MM.1S (cell line): ENCODE measurements at regions not wholly inside any gene's neighbourhood (a gene's known extent, or its start where the extent isn't known, plus 50 kb on each side); places are given as distances from the start of the nearest gene placed in this dataset.
"Not testable (repeated sequence)": the region's sequence is repeated elsewhere in the genome, so short reads cannot be mapped to it uniquely, and the experiment has no call there.

ENCODE experiments used
- DNase-seq: peaks from one replicate; pipeline ENCODE4 v3.0.0-alpha.2; 2015
- H2AFZ ChIP-seq: fragments of 300-600 bp; sonication (generic); 2 replicates; pipeline ENCODE4 v1.6.0; 2016; ENCODE audit warnings: antibody characterized with exemption, low read length
- H3F3A ChIP-seq: fragments of 300-600 bp; sonication (generic); 2 replicates; pipeline ENCODE4 v1.6.1; 2016; ENCODE audit warnings: mild to moderate bottlenecking, antibody characterized with exemption, low read length, moderate library complexity, mixed read lengths; ENCODE audit not compliant: insufficient read depth
- H3K27ac ChIP-seq: fragments of 300-600 bp; sonication (generic); 2 replicates; pipeline ENCODE4 v1.5.1; 2016; ENCODE audit warnings: mild to moderate bottlenecking, low read length
- H3K27me3 ChIP-seq: fragments of 300-600 bp; sonication (generic); replicated peaks from 2 replicates; pipeline ENCODE4 v1.6.0; 2016; ENCODE audit warnings: low read length; ENCODE audit not compliant: insufficient read depth
- H3K36me3 ChIP-seq: fragments of 300-600 bp; sonication (generic); replicated peaks from 2 replicates; pipeline ENCODE4 v1.6.1; 2016; ENCODE audit warnings: mild to moderate bottlenecking, low read length, mixed read lengths; ENCODE audit not compliant: insufficient read depth
- H3K4me1 ChIP-seq: fragments of 300-600 bp; sonication (generic); 2 replicates; pipeline ENCODE4 v1.6.1; 2016; ENCODE audit warnings: low read length, mixed read lengths
- H3K4me2 ChIP-seq: fragments of 300-600 bp; sonication (generic); 2 replicates; pipeline ENCODE4 v1.6.0; 2016; ENCODE audit warnings: low read depth, low read length
- H3K4me3 ChIP-seq: fragments of 300-600 bp; sonication (generic); 2 replicates; pipeline ENCODE4 v1.5.1; 2016; ENCODE audit warnings: low read length, mixed read lengths
- H3K79me2 ChIP-seq: fragments of 300-600 bp; sonication (generic); 2 replicates; pipeline ENCODE4 v1.6.1; 2016; ENCODE audit warnings: mixed run types, low read length, mixed read lengths
- H3K9ac ChIP-seq: fragments of 300-600 bp; sonication (generic); 2 replicates; pipeline ENCODE4 v1.6.1; 2016; ENCODE audit warnings: low read length, mixed read lengths
- H3K9me2 ChIP-seq: fragments of 300-600 bp; sonication (generic); replicated peaks from 2 replicates; pipeline ENCODE4 v1.6.1; 2016; ENCODE audit warnings: mild to moderate bottlenecking, low read length, mixed read lengths; ENCODE audit not compliant: insufficient read depth
- H3K9me3 ChIP-seq: fragments of 300-600 bp; sonication (generic); replicated peaks from 2 replicates; pipeline ENCODE4 v1.6.1; 2016; ENCODE audit warnings: mild to moderate bottlenecking, low read length, mixed read lengths; ENCODE audit not compliant: insufficient read depth
- H4K20me1 ChIP-seq: fragments of 300-600 bp; sonication (generic); 2 replicates; pipeline ENCODE4 v1.6.1; 2016; ENCODE audit warnings: mild to moderate bottlenecking, low read length, moderate library complexity, mixed read lengths; ENCODE audit not compliant: insufficient read depth
- CTCF ChIP-seq: fragments of 300-600 bp; sonication (generic); IDR thresholded peaks from 2 replicates; pipeline ENCODE4 v1.5.1; 2016; ENCODE audit warnings: antibody characterized with exemption, low read length, mixed read lengths
- EZH2 ChIP-seq: fragments of 300-600 bp; sonication (generic); optimal IDR thresholded peaks from 2 replicates; pipeline ENCODE3; 2017; ENCODE audit warnings: low read depth, mild to moderate bottlenecking, antibody characterized with exemption, low read length, mixed read lengths
- EZH2phosphoT487 ChIP-seq: fragments of 300-600 bp; sonication (generic); IDR thresholded peaks from 2 replicates; pipeline ENCODE4 v1.6.1; 2018; ENCODE audit warnings: antibody characterized with exemption, low read length

- peaks cover 20% of the 10 kb centered on the region for H3K4me1 ChIP-seq
- H2AFZ ChIP-seq: no peak overlapping the region
- H3K4me3 ChIP-seq: no peak overlapping the region
- H3K27ac ChIP-seq: no peak overlapping the region
- H3K9me2 ChIP-seq: no peaks in the 10 kb centered on the region
- H3K27me3 ChIP-seq: no peaks in the 10 kb centered on the region
- TF ChIP-seq EZH2phosphoT487: no peak
- TF ChIP-seq EZH2: no peak
- TF ChIP-seq CTCF: no peak
- no peaks in the 10 kb centered on the region for H3K36me3 ChIP-seq
- no peaks in the 10 kb centered on the region for H3K79me2 ChIP-seq
- H3F3A ChIP-seq: peaks cover 20% of the 10 kb centered on the region
- H4K20me1 ChIP-seq: no peaks in the 10 kb centered on the region
- H3K9ac ChIP-seq: no peak overlapping the region
- no peak for DNase-seq
- H3K4me2 ChIP-seq: no peak overlapping the region
- no peaks in the 10 kb centered on the region for H3K9me3 ChIP-seq
Measured at GRCh38 chr15:89003865-89004725, 84.2 kb upstream of the ABHD2 start.

DNA sequence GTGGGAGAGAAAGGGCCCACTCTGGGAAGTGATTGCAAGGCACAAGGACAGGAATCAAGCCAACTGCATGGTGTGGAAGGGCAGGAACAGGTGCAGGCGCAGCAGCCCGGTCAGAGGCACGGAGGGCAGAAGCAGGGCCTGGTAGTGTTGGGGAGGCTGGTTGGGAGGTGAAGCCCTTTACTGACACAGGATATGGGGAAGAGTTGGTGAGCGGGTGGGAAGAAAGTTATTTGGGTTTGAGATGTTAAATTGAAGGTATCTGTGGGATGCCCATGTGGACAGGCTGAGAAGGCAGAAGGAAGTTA, 83.6 kb upstream of the ABHD2 start:
- no peak overlapping the region for H3K9ac ChIP-seq
- TF ChIP-seq CTCF: no peak
- no peak for TF ChIP-seq EZH2phosphoT487
- no peak for TF ChIP-seq EZH2
- no peaks in the 10 kb centered on the region for H3K27me3 ChIP-seq
- DNase-seq: no peak
- no peaks in the 10 kb centered on the region for H4K20me1 ChIP-seq
- H3K79me2 ChIP-seq: no peaks in the 10 kb centered on the region
- no peaks in the 10 kb centered on the region for H3K9me2 ChIP-seq
- peaks cover 20% of the 10 kb centered on the region for H3F3A ChIP-seq
- no peak overlapping the region for H3K4me3 ChIP-seq
- H3K36me3 ChIP-seq: no peaks in the 10 kb centered on the region
- H3K4me2 ChIP-seq: no peak overlapping the region
- peaks cover 19% of the 10 kb centered on the region for H3K4me1 ChIP-seq
- H3K27ac ChIP-seq: no peak overlapping the region
- no peak overlapping the region for H2AFZ ChIP-seq
- H3K9me3 ChIP-seq: no peaks in the 10 kb centered on the region

DNA sequence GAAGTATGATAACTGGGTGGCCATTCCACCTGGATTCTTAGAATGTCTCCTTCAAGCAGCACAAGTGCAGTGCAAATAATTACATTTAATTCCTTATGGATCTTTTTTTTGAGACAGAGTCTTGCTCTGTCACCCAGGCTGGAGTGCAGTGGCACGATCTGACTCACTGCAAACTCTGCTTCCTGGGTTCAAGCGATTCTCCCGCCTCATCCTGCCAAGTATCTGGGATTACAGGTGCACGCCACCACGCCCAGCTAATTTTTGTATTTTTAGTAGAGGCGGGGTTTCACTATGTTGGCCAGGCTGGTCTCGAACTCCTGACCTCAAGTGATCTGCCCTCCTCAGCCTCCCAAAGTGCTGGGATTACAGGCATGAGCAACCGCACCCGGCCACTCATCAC, 80.7 kb upstream of the ABHD2 start:
- not testable (repeated sequence) for H3K27ac ChIP-seq, H3K4me3 ChIP-seq, H3K79me2 ChIP-seq, H3K36me3 ChIP-seq, H4K20me1 ChIP-seq, H3F3A ChIP-seq, H3K9ac ChIP-seq, H3K9me3 ChIP-seq, H3K9me2 ChIP-seq, H2AFZ ChIP-seq, H3K4me2 ChIP-seq, H3K27me3 ChIP-seq, H3K4me1 ChIP-seq, DNase-seq

DNA sequence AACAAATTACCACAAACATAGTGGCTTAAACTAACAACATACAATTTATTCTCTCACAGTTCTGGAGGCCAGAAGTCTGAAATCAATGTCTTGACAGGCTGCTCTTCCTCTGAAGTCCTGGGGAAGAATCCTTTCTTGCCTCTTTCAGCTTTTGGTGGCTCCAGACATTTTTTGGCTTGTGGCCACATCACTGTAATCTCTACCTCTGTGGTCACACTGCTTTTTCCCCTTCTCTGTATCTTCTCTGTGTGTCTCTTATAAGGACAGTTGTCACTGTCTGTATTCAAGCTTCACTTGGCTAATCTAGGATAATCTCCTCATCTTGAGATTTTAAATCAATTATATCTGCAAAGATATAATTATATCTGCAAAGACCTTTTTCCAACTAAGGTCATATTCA, 80.3 kb upstream of the ABHD2 start:
- Histone ChIP-seq H3K9ac (no peak overlapping the region), H3K9me3 (no peaks in the 10 kb centered on the region), H3K27me3 (no peaks in the 10 kb centered on the region), H3F3A (peaks cover 3% of the 10 kb centered on the region), H3K4me1 (peaks cover 2% of the 10 kb centered on the region), H3K79me2 (no peaks in the 10 kb centered on the region), H3K9me2 (no peaks in the 10 kb centered on the region), H3K36me3 (no peaks in the 10 kb centered on the region), H3K4me2 (no peak overlapping the region), H2AFZ (no peak overlapping the region), H4K20me1 (no peaks in the 10 kb centered on the region), H3K4me3 (no peak overlapping the region), H3K27ac (no peak overlapping the region)
- DNase-seq: no peak
- TF ChIP-seq CTCF (no peak), EZH2 (no peak), EZH2phosphoT487 (no peak)
